Loucy (cell line): ENCODE measurements at regions not wholly inside any gene's neighbourhood (a gene's known extent, or its start where the extent isn't known, plus 50 kb on each side); places are given as distances from the start of the nearest gene placed in this dataset.

Experiments
- H2AFZ ChIP-seq: fragments of 200-600 bp; sonication (generic); 2 replicates; pipeline ENCODE4 v1.6.0; 2016; ENCODE audit warnings: antibody characterized with exemption, mild to moderate bottlenecking, low read length, moderate library complexity
- H3F3A ChIP-seq: fragments of 200-600 bp; 2 replicates; pipeline ENCODE4 v1.6.0; 2016; ENCODE audit warnings: antibody characterized with exemption, low read depth, mild to moderate bottlenecking
- H3K27me3 ChIP-seq: fragments of 200-600 bp; sonication (generic); 2 replicates; pipeline ENCODE4 v1.6.1; 2014; ENCODE audit warnings: low read length, mild to moderate bottlenecking; ENCODE audit not compliant: insufficient read depth, poor library complexity, severe bottlenecking
- H3K36me3 ChIP-seq: fragments of 200-600 bp; sonication (generic); 2 replicates; pipeline ENCODE4 v1.6.1; 2016; ENCODE audit warnings: low read length; ENCODE audit not compliant: insufficient read depth
- H3K4me1 ChIP-seq: fragments of 200-600 bp; sonication (generic); 2 replicates; pipeline ENCODE4 v1.5.1; 2014; ENCODE audit warnings: low read length, mild to moderate bottlenecking; ENCODE audit not compliant: insufficient read depth, poor library complexity, severe bottlenecking
- H3K4me2 ChIP-seq: fragments of 200-600 bp; sonication (generic); 2 replicates; pipeline ENCODE4 v1.6.0; 2014; ENCODE audit warnings: antibody characterized with exemption, low read length, low read depth, mild to moderate bottlenecking; ENCODE audit not compliant: poor library complexity, severe bottlenecking
- H3K4me3 ChIP-seq: fragments of 200-600 bp; sonication (generic); 2 replicates; pipeline ENCODE4 v1.5.1; 2014; ENCODE audit warnings: low read length, mild to moderate bottlenecking, mixed read lengths; ENCODE audit not compliant: poor library complexity, severe bottlenecking
- H3K79me2 ChIP-seq: fragments of 200-600 bp; sonication (generic); 2 replicates; pipeline ENCODE4 v1.6.1; 2014; ENCODE audit warnings: low read length; ENCODE audit not compliant: insufficient read depth
- H3K9ac ChIP-seq: fragments of 200-600 bp; sonication (generic); 2 replicates; pipeline ENCODE4 v1.6.0; 2014; ENCODE audit warnings: mild to moderate bottlenecking, low read depth, low read length, moderate library complexity; ENCODE audit not compliant: poor library complexity, severe bottlenecking
- H3K9me2 ChIP-seq: fragments of 200-600 bp; sonication (generic); replicated peaks from 2 replicates; pipeline ENCODE4 v1.6.1; 2016; ENCODE audit warnings: low read depth, low read length, mixed read lengths
- H3K9me3 ChIP-seq: fragments of 200-600 bp; sonication (generic); 2 replicates; pipeline ENCODE4 v1.6.1; 2014; ENCODE audit warnings: mild to moderate bottlenecking, antibody characterized with exemption, low read length, low read depth; ENCODE audit not compliant: insufficient read depth
- H4K20me1 ChIP-seq: fragments of 200-600 bp; sonication (generic); 2 replicates; pipeline ENCODE4 v1.6.0; 2014; ENCODE audit warnings: antibody characterized with exemption, low read length, mild to moderate bottlenecking; ENCODE audit not compliant: insufficient read depth, poor library complexity, severe bottlenecking
- CTCF ChIP-seq: fragments of 200-600 bp; sonication (generic); conservative IDR thresholded peaks from 2 replicates; pipeline ENCODE4 v1.5.1; 2014; ENCODE audit warnings: mild to moderate bottlenecking, antibody characterized with exemption, low read length
- EZH2phosphoT487 ChIP-seq: fragments of 200-600 bp; IDR thresholded peaks from 2 replicates; pipeline ENCODE4 v1.6.1; 2018; ENCODE audit warnings: antibody characterized with exemption, mild to moderate bottlenecking, moderate library complexity, borderline replicate concordance

GRCh38 chr4:181604546-181604945 lies 638.7 kb upstream of the TENM3 start:
- H2AFZ ChIP-seq = no peak overlapping the region
- no peak overlapping the region for H3K9ac ChIP-seq
- no peak overlapping the region for H3K4me3 ChIP-seq
- no peaks in the 10 kb centered on the region for H4K20me1 ChIP-seq
- H3K4me2 ChIP-seq = no peak overlapping the region
- H3K36me3 ChIP-seq = no peaks in the 10 kb centered on the region
- TF ChIP-seq CTCF = no peak
- no peak for TF ChIP-seq EZH2phosphoT487
- H3K79me2 ChIP-seq = no peaks in the 10 kb centered on the region
- no peaks in the 10 kb centered on the region for H3K27me3 ChIP-seq
- H3K9me2 ChIP-seq = no peaks in the 10 kb centered on the region
- no peaks in the 10 kb centered on the region for H3F3A ChIP-seq
- no peaks in the 10 kb centered on the region for H3K9me3 ChIP-seq
- no peaks in the 10 kb centered on the region for H3K4me1 ChIP-seq

- Histone ChIP-seq H3K4me1 (no peaks in the 10 kb centered on the region), H3K9me2 (no peaks in the 10 kb centered on the region), H3K9me3 (no peaks in the 10 kb centered on the region), H3F3A (no peaks in the 10 kb centered on the region), H4K20me1 (no peaks in the 10 kb centered on the region), H3K79me2 (no peaks in the 10 kb centered on the region), H3K4me3 (no peak overlapping the region), H3K9ac (no peak overlapping the region), H3K36me3 (no peaks in the 10 kb centered on the region), H2AFZ (no peak overlapping the region), H3K4me2 (no peak overlapping the region), H3K27me3 (no peaks in the 10 kb centered on the region)
- TF ChIP-seq CTCF = no peak
- no peak for TF ChIP-seq EZH2phosphoT487
Measured at GRCh38 chr4:181606300-181606699, 636.9 kb upstream of the TENM3 start.

- H2AFZ ChIP-seq = no peak overlapping the region
- H4K20me1 ChIP-seq = no peaks in the 10 kb centered on the region
Measured at GRCh38 chr4:181608181-181608580, 635.0 kb upstream of the TENM3 start.

More at GRCh38 chr4:181608181-181608580, 635.0 kb upstream of the TENM3 start:
- Histone ChIP-seq H3K9me2 (no peaks in the 10 kb centered on the region; the same call in 1 of the 2 replicates), H3K9me3 (no peaks in the 10 kb centered on the region), H3K4me3 (no peak overlapping the region), H3K4me2 (no peak overlapping the region), H3K79me2 (no peaks in the 10 kb centered on the region), H3K9ac (no peak overlapping the region), H3K36me3 (no peaks in the 10 kb centered on the region), H3F3A (no peaks in the 10 kb centered on the region), H3K4me1 (no peaks in the 10 kb centered on the region), H3K27me3 (no peaks in the 10 kb centered on the region)
- TF ChIP-seq CTCF (no peak), EZH2phosphoT487 (no peak)
